ENCODE measurements at regions not wholly inside any gene's neighbourhood (a gene's known extent, or its start where the extent isn't known, plus 50 kb on each side); places are given as distances from the start of the nearest gene placed in this dataset.
"Not testable (repeated sequence)": the region's sequence is repeated elsewhere in the genome, so short reads cannot be mapped to it uniquely, and the experiment has no call there.

- no peak for TF ChIP-seq CTCF (IDR thresholded peaks at IDR 0.05)
- DNase-seq (ENCODE audit: low spot score), result no peak
- H3K36me3 Mint-ChIP-seq (ENCODE audit: low read depth), result no peaks in the 10 kb centered on the region
- no peaks in the 10 kb centered on the region for H3K27me3 Mint-ChIP-seq (ENCODE audit: low read depth)
- peaks cover 39% of the 10 kb centered on the region for H3K4me1 Mint-ChIP-seq (ENCODE audit: low read depth)
- no peak overlapping the region for H3K27ac Mint-ChIP-seq (ENCODE audit: unreplicated experiment)
- H3K4me3 Mint-ChIP-seq (ENCODE audit: unreplicated experiment), result no peak overlapping the region
- H3K9me3 Mint-ChIP-seq (ENCODE audit: low read depth), result no peaks in the 10 kb centered on the region
Observed at GRCh38 chr5:39618391-39618790, 193.6 kb upstream of the DAB2 start.

GRCh38 chr5:39616131-39616530 is 191.4 kb upstream of the DAB2 start:
- no peaks in the 10 kb centered on the region for H3K9me3 Mint-ChIP-seq (ENCODE audit: low read depth)
- peak overlapping the region; percentile 71 for H3K27ac Mint-ChIP-seq (ENCODE audit: unreplicated experiment)
- no peak for DNase-seq (ENCODE audit: low spot score)
- H3K4me3 Mint-ChIP-seq (ENCODE audit: unreplicated experiment), result no peak overlapping the region
- no peaks in the 10 kb centered on the region for H3K27me3 Mint-ChIP-seq (ENCODE audit: low read depth)
- H3K36me3 Mint-ChIP-seq (ENCODE audit: low read depth), result no peaks in the 10 kb centered on the region
- H3K4me1 Mint-ChIP-seq (ENCODE audit: low read depth), result peaks cover 39% of the 10 kb centered on the region
- no peak for TF ChIP-seq CTCF (IDR thresholded peaks at IDR 0.05)

GRCh38 chr5:39611076-39611475 is 186.3 kb upstream of the DAB2 start:
- H3K4me1 Mint-ChIP-seq (ENCODE audit: low read depth), result peaks cover 31% of the 10 kb centered on the region
- DNase-seq (ENCODE audit: low spot score); H3K36me3 Mint-ChIP-seq (ENCODE audit: low read depth); H3K9me3 Mint-ChIP-seq (ENCODE audit: low read depth); H3K27me3 Mint-ChIP-seq (ENCODE audit: low read depth); H3K27ac Mint-ChIP-seq (ENCODE audit: unreplicated experiment); H3K4me3 Mint-ChIP-seq (ENCODE audit: unreplicated experiment): not testable (repeated sequence)

GRCh38 chr5:39608024-39608423 is 183.2 kb upstream of the DAB2 start:
- Mint-ChIP-seq H3K9me3 (ENCODE audit: low read depth) (peaks cover 2% of the 10 kb centered on the region), H3K4me3 (ENCODE audit: unreplicated experiment) (no peak overlapping the region), H3K4me1 (ENCODE audit: low read depth) (peaks cover 28% of the 10 kb centered on the region), H3K27me3 (ENCODE audit: low read depth) (no peaks in the 10 kb centered on the region), H3K27ac (ENCODE audit: unreplicated experiment) (no peak overlapping the region), H3K36me3 (ENCODE audit: low read depth) (peaks cover 2% of the 10 kb centered on the region)
- TF ChIP-seq CTCF (IDR thresholded peaks at IDR 0.05), result no peak
- DNase-seq (ENCODE audit: low spot score), result no peak

GRCh38 chr5:39606591-39606990 is 181.8 kb upstream of the DAB2 start:
- Mint-ChIP-seq H3K27me3 (ENCODE audit: low read depth) (no peaks in the 10 kb centered on the region), H3K36me3 (ENCODE audit: low read depth) (peaks cover 2% of the 10 kb centered on the region), H3K4me1 (ENCODE audit: low read depth) (peaks cover 28% of the 10 kb centered on the region), H3K27ac (ENCODE audit: unreplicated experiment) (no peak overlapping the region), H3K9me3 (ENCODE audit: low read depth) (peaks cover 2% of the 10 kb centered on the region), H3K4me3 (ENCODE audit: unreplicated experiment) (no peak overlapping the region)
- no peak for TF ChIP-seq CTCF (IDR thresholded peaks at IDR 0.05)
- DNase-seq (ENCODE audit: low spot score), result no peak
